GM19395 (cell line): ENCODE measurements at regions not wholly inside any gene's neighbourhood (a gene's known extent, or its start where the extent isn't known, plus 50 kb on each side); places are given as distances from the start of the nearest gene placed in this dataset.

Experiments used
- ATAC-seq: cut with Tn5 transposase; IDR thresholded peaks from one replicate; pipeline ENCODE4 v1.9.1; 2021; ENCODE audit warnings: mild to moderate bottlenecking, moderate library complexity; ENCODE audit not compliant: unreplicated experiment

DNA sequence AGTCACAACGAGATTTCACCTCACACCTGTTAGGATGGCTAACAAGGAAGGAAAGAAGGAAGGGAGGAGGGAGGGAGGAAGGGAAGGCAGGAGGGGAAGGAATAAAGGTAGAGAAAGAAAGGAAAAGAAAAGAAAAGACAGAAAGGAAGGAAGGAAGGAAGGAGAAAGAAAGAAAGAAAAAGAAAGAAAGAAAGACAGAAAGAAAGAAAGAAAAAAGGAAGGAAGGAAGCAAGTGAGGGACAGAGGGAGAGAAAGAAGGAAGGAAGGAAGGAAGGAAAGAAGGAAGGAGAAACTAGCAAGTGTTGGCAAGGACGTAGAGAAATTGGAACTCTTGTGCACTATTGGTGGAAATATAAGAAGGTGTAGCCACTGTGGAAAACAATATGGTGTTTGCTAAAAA, 52.2 kb downstream of the CCDC185 start:
- ATAC-seq, result no peak

- no peak for ATAC-seq
Observed at GRCh38 chr1:223453902-223454301, 60.7 kb downstream of the CCDC185 start.

GRCh38 chr1:223454959-223455358, 61.7 kb downstream of the CCDC185 start:
- no peak for ATAC-seq

DNA sequence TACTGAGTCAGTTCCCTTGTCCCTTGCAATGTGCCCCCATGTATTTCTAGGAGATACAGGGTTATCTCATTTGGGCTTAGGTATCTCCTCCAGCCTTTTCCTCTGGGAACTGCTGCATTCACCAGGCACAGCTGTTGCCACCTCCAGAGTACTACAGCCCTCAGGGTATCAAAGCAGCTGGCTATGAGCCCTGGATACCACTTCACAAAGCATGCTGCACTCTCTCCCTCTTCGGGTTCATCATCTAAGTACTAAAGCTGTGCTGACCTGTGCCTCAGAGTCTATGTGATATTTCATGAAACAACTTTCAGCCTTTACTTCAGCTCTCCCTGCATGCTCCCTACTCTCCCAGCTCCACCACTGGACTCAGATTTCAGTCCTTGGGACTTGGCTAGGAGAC, 62.3 kb downstream of the CCDC185 start:
- no peak for ATAC-seq

DNA sequence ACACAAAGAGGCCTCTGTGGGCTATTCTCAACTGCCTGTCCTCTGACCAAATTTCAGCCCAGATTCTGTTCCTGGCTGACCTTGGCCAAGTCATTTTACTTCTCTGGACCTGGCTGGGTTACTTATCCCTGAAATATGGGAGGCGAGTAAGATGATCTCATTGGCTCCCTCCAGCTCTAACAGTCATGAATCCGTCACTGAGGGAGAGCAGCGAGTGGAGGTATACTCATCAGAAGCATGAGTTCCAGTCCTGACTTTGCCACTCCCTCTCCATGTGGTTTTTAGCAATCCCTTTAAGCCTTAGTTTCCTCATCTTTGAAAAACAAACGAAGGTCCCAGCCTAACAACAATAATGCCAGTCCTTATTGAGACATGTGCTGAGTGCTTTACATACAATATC, 63.5 kb downstream of the CCDC185 start:
- ATAC-seq, result no peak

DNA sequence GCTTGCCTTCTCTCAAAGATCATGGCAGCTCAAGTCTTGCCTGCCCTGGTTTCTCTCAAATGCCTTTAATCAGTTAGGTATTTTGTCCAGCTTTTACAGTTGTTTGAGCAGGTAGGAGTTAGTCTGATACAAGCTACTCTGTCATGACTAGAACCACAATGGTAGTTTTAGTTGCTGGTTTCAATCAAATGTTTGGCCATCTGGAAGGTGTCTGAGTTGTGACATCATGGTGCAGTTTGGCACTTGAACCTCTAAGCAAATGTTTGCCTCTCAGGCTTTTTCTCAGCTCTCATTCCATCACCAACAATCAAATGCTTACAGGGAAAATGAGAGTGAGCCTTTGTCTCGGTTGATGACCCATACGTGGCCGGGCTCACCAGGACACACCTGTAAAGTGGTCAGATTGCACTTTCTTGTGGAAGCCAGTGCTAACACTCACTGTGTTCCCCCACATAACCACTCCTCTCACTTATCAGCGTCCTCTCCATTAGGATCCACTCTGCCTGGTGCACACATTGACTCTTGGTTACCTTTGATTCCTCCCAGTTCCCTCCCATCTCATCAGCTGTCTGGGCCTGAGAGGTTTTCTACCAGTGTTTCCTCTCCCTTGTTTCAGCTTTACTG, 67.5 kb downstream of the CCDC185 start:
- no peak for ATAC-seq

GRCh38 chr1:223462047-223462630, 68.9 kb downstream of the CCDC185 start:
- ATAC-seq, result no peak

DNA sequence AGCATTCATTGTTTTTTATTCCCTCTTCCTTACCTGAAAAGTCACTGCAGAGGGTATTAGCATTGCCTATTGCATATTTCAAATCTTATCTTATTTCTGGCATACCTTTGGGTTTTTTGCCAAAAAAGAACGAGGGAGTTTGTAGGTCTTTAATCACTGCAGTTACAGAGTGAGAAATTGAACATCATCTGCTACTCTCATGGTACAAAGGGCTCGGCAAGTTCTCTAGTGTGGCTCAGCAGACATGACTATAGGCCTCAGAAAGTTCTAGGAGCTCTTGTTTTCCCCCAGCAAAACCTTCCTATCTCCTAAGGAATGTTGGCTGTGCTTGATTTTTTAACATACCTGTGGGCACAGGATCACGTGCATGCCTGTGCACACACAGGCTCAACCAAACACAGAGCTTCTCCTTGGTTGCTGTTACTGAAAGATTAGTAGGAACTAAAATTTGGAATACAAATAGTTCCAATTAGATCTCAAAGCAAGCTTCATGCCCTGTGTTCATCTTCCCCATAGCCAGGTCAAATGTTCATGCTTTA, 69.7 kb downstream of the CCDC185 start:
- no peak for ATAC-seq

GRCh38 chr1:223466151-223466550, 72.9 kb downstream of the CCDC185 start:
- no peak for ATAC-seq

- no peak for ATAC-seq
Observed at GRCh38 chr1:223471566-223471965, 78.4 kb downstream of the CCDC185 start.

- no peak for ATAC-seq
Observed at GRCh38 chr1:223472057-223472456, 78.8 kb downstream of the CCDC185 start.

GRCh38 chr1:223473601-223474344, 80.6 kb downstream of the CCDC185 start:
- no peak for ATAC-seq

DNA sequence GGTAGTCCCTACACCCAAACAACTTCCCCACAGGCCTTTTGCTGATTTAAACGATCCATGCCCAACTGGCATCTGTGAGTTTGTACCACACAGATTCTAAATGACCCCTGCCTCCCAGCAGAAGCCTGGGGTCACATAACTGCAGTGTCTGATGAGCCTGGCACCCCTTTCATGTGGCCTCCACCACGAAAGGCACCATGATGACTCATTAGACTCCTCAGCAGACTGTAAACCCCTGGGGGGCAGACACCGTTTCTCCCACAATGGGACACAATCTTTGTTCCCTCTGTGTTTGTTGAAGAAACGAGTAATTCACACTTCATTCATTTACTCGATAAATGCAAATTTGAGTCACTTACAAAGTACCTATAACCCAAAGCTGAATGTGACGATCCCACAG, 81.6 kb downstream of the CCDC185 start:
- ATAC-seq, result no peak

DNA sequence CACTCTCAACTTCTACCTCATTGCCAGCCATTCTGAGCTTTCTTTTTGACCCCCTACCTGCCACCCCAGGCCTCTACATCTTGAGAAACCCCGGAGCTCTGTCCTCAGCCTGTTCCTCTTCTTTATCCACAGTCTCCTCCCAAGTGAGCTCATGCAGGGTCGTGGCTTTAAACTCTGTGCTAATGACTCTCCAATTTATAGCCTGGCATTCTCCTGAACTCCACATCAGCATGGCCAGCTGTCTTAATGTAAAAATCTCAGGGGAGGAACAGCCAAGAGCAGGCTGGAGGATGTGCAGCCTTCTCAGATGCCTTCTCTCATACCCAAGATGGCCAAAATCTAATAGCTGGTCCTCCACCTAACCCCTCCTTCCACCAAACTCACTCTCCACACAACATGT, 84.2 kb downstream of the CCDC185 start:
- ATAC-seq, result no peak

GRCh38 chr1:223478606-223479005, 85.4 kb downstream of the CCDC185 start:
- no peak for ATAC-seq

DNA sequence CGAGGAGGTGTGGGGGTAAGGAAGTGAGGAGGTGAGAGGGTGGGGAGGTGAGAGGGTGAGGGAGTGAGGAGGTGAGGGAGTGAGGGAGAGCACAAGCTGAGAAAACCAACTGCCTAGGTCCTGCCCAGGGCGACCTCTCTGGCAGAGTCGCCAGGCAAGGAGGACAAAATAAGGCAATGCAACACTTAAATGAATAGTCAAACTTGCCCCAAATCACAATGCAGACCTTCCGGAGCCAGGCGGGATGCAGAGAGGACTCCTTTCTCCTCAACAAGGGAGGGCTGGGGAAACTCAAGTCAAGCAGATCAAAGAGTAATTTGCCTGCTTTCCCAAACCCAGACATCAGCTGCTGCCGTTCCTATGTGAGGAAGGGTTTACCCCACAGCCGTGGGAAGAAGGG, 86.0 kb downstream of the CCDC185 start:
- no peak for ATAC-seq

DNA sequence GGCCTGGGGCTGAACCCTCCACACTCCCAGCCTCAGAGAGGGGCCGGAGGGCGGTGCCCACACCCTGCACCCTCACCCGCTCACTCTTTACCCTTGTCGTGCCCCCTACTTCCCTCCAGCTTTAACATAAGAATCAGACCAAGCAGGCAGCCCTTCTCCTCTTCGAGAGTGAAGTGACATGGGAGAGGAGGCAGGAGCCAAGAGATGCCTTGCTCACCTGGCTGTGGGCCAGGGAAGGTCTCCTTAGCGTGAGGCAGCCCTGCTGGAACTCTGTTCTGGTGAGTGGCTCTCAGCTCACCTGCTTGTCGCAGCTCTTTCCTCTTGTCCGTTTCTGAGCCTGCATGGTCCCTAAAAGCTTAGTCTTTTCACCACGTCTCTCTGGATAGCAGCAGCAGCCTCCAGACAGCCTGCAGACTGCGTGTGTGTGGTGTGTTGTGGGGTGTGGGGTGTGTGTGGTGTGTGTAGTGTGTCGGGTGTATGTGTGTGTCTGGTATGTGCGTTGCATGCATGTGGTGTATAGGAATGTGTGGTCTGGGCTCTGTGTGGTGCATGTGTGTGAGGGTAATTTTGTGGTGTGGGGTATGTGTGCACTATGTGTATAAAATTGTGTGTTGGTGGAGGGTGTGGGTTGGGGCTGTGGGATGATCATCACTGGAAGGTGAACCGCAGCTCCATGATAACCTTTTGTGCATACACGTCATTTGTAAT, 86.7 kb downstream of the CCDC185 start:
- ATAC-seq, result no peak

- no peak for ATAC-seq
Observed at GRCh38 chr1:223482132-223482531, 88.9 kb downstream of the CCDC185 start.

- peak; percentile 80 for ATAC-seq
Observed at GRCh38 chr1:223482766-223483165, 89.6 kb downstream of the CCDC185 start.

DNA sequence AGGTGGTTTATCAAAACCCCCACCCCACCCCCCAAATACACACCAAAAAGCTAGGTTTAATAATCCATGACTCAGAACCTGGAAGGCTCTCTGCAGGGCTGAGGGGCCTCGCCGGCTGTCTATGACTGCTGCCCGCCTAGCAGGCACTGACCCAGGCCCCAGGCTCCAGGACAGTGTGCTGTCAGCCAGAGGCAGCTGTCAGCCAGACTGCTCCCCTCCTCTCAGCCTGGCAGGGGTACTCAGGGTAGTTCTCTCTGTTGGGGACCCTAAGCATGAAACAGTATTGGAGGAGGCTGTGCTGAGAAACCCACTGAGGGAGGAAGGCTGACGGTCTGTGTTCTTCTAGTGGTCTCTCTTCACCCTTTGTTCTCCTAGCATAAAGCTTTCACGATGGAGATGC, 90.3 kb downstream of the CCDC185 start:
- ATAC-seq, result no peak

- ATAC-seq, result no peak
Observed at GRCh38 chr1:223486366-223486765, 93.2 kb downstream of the CCDC185 start.
